ENCODE measurements at regions not wholly inside any gene's neighbourhood (a gene's known extent, or its start where the extent isn't known, plus 50 kb on each side); places are given as distances from the start of the nearest gene placed in this dataset.
"Not testable (repeated sequence)": the region's sequence is repeated elsewhere in the genome, so short reads cannot be mapped to it uniquely, and the experiment has no call there.

DNA sequence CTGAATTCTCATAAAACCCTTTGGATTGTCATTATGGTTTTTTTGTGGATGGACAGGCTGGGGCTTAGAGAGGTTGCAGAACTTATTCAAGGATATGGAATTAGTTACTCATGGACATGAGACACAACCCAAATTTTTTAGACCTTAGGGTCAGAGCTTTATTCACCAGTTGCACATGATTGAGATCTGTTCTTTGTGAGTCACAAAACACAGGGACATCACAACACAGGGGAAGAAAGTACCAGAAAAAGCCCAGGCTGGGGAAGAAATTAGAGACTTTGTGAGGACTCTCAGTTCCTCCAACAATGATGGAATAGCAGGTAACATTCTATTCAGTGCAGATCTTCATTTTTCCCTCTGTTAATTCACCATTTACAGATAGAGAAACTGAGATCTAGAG is 602.4 kb upstream of the CPEB2 start:
- no peak for DNase-seq

DNA sequence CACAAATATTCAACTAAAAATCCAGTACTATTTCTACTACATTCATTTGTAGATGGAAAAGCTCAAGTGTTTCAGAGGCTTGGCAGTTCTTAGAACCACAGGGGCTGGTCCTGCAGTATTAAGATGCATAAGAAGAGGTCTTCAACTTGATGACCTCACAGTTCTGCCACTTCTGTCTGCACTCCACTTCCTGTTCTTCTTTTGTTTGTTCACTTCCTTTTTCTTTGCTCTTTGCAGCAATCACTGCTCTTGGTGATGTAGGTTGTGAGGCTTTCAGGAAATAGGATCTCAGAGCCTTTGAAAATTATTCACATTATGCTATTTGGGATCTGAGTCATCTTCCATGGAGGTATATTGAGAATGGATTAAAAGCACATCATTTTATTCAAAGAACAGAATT is 602.0 kb upstream of the CPEB2 start:
- DNase-seq, result no peak

DNA sequence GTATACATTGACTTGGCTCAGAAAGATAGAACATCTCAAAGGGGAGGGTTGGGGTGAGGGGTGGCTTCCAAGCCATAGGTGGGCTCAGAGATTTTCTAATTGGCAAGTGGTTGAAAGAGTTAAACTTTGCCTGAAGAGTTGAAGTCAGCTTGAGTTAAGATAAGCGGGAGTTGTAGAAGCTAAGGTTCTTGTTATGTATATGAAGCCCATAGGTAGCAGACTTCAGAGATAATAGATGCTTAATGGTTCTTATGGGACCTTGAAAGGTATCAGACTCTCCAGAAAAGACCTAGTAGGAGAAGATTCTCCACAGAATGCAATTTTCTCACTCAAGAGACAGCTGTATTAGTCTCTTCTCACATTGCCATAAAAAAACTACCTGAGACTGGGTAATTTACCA is 599.1 kb upstream of the CPEB2 start:
- no peak for DNase-seq

DNA sequence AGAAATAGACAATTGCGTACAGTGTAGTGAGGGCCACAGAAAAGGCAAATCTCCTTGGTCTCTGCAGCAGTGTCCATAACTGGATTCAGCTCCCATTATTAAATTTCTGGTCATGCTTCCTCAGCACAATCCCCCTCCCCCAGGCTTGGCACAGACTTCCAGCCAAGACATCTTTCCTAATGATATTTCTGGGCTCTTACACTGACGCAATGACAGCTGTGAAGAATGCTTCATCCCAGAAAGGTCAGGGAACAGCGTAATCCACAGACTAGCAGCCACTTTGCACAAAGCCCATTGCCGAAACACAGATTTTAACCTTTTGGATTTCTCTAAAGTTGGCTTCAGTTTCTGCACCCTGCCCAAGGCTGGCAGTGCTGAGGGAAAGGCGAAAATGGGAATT is 597.6 kb upstream of the CPEB2 start:
- no peak for DNase-seq

DNA sequence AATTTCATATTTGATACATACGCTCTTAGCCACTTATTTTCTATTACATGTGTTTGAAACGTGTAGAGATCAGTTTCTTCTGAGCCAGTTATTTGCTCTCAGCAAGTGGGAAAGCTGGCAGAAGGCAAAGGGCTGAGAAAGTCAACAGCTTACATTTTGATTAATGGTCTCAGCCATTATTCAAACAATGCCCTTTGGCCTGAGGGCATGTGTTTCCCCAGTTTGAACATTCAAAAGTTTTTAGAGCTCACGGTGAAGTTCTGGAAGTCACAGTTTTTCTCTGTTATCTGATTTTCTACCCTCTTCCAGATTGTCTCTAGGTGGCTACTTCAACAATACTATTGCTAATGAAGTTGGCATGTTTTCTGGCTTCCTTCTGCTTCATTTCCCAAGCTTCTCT is 591.8 kb upstream of the CPEB2 start:
- DNase-seq, result no peak

DNA sequence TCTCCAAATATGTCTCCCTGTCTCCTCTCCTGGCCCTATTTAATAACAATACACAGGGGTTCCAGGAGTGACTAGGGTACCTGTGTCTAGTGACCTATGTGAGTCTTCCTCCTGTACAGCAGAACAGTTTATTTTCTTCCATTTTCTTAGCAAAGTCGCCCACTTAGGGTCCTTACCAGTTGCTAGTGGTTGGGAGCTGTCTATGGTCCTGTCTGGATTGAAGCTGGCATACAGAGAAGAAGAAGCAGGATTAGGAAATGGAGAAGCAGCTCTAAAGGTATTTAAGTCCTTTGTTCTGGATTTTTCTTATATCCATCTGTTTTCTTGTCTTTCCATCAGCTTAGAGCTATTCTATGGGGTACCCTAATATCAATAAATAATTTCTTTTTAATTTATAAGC is 587.1 kb upstream of the CPEB2 start:
- DNase-seq, result no peak

DNA sequence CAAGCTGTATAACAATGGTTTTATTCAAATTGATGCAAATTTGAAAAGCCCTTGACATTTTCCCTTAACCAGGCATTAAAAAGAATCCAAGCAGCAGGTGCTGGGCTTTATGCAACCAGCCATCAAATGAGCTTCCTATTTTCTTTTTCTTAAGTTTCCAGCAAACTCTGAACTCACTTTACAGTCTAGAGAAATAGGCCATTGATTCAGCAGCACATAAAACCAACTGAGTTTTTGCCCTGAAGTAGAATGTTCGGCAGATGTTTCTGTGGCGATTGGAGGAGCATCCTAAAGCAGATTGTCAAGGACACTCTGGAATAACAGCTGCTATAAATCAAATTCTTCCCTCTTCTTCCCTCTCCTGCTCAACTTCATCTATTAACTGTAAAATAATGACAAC is 582.8 kb upstream of the CPEB2 start:
- DNase-seq, result no peak

DNA sequence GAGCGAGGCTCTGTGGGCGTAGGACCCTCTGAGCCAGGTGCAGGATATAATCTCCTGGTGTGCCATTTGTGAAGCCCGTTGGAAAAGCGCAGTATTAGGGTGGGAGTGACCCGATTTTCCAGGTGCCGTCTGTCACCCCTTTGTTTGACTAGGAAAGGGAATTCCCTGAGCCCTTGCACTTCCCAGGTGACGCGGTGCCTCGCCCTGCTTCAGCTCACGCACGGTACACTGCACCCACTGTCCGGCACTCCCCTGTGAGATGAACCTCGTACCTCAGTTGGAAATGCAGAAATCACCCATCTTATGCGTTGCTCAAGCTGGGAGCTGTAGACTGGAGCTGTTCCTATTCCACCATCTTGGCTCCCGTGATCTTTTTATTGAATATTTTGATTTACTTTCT is 576.0 kb upstream of the CPEB2 start:
- not testable (repeated sequence) for DNase-seq

DNA sequence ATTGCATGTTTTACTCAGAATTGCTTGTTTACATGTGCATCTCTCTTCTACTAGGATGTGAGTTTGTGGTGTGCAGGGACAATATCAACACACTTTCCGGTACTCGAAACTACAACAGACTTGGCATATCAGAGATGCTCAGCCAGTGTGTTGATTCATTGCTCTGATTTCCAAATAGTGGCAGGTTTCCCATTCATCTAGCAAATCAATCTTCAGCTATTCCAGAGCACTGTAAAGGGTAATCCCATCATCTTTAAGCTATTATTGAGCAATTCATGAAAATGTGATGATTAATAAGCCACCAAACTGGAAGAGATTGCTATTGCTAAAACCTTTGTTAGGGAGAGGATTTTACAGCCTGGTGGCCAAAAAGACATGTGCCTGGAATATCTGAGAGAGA is 574.2 kb upstream of the CPEB2 start:
- DNase-seq, result no peak

DNA sequence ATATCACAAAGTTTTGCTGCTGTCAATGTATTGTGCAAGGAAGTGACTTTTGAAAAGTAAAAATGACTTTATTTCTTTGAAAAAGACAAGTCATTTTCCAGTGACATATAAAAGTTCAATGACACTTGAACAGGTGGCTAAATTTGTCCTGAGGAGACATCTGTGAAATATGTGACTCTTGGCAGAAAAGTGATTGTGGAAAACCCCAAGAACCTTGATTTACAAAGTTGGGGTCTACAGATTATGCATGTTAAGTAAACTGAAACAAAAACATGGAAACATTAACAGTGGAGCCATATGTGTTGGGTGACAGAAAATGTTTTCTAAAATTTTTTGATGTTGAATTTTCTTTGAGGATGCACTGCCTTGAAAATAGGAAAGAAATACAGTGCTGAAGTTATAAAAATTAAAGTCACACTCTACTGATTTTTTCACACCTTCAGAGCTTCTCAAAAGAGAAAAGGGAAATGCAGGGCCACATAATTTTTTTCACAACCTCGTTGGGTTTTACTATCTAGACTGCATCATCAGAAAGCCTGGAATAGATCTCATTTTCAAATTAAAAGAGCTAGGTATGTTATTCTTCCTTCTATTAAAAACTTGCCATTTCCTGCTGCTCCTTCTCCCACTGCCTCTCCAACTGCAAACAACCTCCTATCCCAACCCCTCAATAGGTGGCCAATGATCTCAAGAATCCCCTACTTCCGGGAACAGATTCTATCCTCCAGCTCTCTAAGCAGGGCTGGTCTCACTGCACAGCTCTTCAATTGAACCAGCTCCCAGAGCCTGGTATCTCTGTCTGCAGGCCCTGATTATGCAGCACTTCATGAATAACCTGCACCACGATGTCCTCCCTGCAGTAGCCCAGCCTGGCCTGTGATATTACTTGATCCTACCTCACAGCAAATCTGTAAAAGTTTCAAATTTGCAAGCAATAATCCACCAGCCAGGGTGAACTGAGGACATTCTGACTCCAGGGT is 570.8 kb upstream of the CPEB2 start:
- DNase-seq, result no peak

DNA sequence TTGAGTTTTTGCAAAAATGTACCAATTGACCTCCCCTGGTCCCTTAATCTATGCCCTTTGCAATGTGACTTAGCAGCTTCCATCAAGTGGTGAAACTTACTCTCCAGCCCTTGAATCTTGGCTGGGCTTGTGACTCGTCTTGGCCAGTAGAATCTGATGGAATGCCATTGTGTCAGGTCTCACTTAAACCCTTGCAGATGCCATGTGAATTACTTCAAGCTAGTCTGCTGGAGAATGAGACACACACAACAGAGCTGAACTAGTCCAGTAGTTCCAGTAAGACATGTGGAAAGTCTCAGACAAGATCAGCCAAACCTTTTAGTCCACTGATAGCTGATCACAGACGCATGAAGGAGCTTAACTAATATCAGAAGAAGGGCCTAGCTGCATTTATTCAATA is 567.8 kb upstream of the CPEB2 start:
- no peak for DNase-seq

DNA sequence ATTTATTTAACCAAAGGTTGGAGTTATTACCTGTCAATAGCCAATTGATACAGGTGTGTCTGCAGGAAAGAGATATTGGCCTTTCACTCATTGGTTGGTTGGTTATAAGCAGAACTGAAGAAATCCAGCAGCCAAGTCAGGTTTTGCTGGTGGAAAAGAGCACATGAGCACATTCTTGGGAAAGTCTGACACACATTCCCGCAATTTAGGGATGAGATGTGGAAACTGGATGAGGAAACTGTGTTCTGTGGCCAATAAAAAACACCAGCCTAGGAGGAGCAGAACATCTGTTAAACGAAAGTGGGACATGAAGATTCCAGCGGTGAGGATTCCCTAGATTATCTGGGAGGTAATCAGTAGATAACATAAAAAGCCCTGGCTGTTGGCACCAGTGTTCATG is 567.4 kb upstream of the CPEB2 start:
- DNase-seq, result no peak

DNA sequence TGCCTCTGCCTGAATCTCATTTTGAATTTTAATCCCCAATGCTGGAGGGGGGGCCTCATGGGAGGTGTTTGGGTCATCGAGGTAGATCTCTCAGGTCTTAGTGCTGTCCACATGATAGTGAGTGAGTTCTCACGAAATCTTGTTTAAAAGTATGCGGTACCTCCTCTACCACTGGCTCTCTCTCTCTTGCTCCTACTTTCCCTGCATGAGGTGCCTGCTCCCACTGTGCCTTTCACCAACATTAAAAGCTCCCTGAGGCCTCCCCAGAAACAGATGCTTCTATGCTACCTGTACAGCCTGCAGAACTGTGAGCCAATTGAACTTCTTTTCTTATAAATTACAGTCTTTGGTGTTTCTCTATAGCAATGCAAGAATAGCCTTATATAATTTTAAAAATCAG is 560.7 kb upstream of the CPEB2 start:
- no peak for DNase-seq

DNA sequence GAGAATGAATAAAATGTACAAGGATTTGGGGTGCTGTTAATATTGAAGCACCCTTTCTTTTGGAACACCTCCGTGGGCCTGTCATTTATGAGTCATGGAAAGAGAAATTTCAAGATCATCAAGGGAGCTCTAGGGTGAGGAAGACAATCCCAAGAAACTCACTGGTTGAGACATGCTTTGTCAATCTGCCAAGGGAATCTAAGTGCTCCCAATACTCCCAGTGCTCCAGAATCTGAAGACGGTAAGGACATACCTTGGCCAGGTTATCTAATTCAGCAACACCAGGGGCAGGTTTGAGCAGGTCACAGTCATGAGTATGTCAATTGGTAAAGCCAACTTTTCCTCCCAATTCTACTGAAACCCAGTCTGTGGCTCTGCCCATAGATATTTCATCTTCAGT is 556.4 kb upstream of the CPEB2 start:
- DNase-seq, result no peak

DNA sequence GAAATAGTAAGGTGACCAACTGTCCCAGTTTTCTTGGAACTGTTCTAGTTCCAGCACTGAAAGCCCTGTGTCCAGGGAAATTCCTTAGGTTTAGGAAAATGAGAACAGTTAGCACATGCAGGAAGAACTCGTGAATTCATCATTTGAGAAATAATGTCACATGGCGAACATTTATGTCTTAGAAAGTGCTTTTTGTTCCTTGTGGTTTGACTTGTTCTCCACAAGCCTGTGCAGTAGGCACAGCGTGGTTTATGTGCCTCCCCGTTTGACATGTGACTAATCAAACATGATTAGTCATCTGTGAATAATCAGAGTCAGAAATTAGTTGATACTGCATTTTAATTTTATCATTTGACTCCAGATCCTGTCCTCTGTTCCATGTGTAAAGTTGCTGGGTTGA is 556.0 kb upstream of the CPEB2 start:
- no peak for DNase-seq

DNA sequence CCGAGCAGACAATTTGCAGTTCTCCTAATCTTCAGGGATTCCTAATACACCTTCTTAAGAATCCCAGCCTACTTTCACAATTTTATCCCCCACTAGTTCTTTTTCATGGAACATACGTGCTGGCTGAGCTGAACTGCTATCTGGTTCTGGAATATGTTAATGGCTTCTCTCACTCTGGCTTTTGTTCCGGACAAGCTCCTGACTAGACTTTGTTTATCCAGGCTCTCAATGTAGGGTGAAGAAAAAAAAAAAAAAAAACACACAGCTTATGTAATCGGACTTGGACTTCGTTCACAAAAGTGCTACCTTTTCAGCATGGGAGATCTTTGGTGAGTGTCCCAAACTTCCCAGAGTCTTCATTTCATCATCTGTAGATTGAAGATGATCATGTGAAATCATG is 555.4 kb upstream of the CPEB2 start:
- no peak for DNase-seq

DNA sequence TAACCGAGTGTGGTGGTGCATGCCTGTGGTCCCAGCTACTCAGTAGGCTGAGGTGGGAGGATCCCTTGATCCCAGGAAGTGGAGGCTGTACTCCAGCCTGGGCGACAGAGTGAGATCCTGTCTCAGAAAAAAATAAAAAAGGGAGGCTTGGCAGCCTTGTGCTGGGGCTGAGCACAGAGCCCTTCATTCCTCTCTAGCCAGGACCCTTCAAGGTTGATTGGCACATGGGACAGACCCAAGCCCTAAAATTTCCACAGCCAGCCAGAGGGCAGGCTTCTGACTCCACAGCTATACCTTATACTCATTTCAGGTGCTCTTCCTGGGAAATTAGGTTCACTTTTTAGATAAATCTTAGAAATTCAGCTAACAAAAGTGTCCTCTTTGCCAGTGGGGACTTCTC is 553.0 kb upstream of the CPEB2 start:
- DNase-seq, result no peak

DNA sequence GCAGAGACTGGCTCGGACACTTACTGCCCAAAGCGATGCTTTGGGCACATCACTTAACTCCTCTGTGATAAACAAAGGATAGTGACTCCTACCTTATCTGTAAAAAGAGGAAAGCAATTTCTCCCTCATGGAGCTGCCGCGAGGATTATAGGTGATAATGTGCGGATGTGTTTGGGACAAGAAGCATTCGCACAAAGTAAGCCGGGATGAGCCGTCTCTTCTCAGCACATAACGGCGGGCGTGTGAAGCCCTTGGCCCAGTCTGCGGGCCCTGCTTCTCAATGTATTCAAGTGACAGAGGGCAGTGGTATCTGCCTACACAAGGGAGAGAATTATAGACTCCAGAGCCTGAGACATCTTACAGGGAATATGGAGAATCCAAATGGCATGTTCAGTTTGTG is 550.3 kb upstream of the CPEB2 start:
- DNase-seq, result no peak

DNA sequence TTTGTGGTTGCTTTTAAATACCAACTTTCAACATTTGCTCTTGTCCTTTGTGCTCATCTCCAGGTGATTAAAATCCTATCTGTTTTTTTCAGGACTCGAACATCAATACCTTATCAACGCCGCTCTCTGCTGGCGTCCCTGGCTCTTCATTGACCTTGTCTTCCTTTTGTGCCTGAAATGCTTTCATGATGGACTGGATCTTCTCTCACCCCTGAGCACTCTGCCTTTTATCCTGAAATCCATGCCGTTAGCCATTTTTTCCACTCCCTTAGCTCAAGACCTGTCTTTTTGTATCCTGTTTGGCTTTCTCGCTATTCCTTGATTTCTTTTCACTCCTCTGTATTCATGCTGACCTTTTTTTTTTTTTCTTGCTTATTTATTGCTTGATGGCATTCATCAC is 549.5 kb upstream of the CPEB2 start:
- DNase-seq, result no peak

DNA sequence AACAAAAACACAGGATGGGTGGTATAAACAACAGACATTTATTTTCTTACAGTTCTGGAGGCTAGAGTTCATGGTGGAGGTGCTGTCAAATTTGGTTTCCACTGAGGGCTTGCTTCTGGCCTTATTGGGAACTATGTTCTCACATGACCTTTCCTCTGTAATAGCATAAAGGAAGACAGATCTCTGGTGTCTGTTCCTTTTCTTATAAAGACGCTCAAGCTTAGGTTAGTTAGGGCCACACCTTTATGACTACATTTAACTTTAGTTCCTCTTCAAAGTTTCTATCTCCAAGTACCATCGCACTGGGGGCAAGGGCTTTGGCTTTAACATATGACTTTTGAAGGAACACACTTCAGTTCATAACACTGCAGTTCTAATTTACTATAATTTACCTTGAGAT is 543.8 kb upstream of the CPEB2 start:
- no peak for DNase-seq

DNA sequence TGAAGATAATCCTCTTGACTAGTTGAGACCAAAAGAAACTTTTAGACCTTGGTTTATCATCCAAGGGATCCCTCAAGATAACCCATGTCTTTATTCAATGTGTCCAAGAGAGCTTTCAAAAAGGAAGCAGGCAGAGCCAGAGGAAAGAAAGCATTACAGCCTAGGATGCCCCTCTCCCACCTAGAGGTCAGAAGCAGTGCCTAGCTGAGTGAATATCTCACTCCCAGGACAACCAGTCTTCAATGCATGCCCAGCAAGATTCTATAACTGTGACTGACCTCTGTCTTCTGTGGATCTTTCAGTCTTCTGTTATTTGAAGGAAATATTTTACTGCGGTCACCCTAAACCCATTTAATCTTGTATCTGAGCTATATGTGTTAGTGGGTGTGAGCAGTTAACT is 537.2 kb upstream of the CPEB2 start:
- DNase-seq, result no peak

DNA sequence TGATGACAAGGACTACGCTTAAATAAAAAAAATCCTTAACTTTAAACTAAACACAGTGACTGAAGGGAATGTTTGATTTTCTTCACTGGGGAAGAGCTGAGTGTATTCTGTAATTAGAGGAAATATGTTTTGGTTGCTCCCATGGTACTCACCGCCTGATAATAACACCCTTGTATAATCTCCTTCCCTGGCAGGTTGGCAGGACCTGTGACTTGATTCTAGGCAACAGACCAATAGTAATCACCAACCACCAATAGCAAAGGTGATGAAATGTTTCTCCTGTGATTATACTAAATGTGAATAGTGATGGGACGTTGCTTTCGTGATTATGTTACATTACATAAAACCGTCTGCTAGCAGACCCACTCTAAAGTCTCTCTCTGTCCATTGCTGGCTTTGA is 536.8 kb upstream of the CPEB2 start:
- DNase-seq, result no peak

DNA sequence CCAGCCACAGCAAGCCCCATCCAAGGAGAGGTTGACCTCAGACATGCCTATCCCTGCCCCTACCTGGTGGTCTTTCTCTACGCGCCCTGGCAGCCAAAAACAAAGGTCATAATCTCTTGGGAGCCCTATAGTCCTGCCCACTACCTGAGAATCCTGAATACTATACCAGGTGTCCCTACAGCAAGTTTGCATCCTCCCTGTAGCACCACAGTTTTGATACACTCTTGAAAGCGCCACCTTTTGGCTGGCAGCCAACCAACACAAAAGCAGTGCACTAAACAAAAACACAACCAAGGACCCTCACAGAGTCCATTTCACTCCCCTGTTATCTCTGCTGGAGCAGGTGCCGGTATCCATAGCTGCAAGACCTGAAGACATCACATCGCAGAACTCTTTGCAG is 523.8 kb upstream of the CPEB2 start:
- no peak for DNase-seq

DNA sequence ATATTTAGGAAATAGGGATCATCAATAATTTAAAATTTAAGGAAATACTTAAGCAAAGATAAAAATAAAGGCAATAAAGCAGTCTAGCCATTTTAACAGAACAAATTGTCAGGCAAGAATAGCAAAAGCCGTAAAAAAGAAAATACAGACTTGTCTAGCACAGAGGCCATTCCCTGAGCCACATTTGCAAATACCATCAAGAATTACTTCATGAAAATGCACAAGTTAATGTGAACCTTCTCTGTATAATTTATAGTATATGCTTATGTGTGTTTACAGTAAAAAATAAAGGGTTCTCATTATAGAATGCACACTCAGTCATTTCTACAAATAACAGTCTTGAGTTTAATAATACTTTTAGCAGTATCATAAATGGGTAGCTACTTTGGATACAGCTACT is 505.9 kb upstream of the CPEB2 start:
- DNase-seq, result no peak

DNA sequence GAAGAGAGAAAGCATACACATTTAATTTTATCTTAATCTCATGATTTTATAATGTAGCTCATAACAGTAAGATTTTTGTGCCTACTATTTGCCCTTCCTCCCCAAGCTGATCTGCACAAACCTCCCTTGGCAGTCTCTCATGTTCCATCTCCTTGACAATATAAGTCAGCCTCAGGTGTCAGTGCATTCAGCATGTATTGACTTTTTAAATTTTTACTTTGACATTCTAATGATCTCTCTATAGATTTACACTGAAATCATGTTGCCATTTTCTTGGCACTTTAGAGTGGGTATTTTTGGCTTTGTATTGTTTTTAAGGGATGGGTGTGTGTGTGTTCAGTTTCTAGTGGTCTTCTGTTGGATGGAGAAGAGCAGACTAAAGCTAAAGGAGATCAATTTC is 505.3 kb upstream of the CPEB2 start:
- no peak for DNase-seq
